ENCODE measurements at regions not wholly inside any gene's neighbourhood (a gene's known extent, or its start where the extent isn't known, plus 50 kb on each side); places are given as distances from the start of the nearest gene placed in this dataset.

DNA sequence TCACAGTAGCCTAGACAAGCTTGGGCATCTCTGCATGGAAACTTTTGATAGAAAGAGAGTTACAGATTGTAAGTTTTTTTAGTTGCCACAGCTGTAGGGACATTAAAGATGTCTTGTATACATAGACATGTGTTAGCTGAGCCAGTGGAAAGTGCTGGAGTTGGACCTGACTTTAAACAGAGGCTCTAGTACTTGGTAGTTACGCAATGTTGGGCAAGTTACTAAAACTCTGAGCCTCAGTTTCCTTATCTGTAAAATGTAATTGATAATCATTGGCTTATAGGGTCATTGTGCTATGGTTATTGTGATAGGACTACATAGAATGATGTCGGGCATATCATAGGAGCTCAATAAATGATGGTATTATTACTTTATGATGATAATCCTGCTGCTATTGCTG lies 225.8 kb upstream of the CPHXL start:
- in situ Hi-C loops (cut with HindIII; ENCODE audit: low pct_unique_long_range_greater_than_20kb, low sequenced_read_pairs) (no loop called here), intact Hi-C loops (cut with micrococcal nuclease; ENCODE audit: unreplicated experiment) (no loop called here)
- H3K27ac ChIP-seq (ENCODE audit: low read length) = no peak overlapping the region
- no peak for ATAC-seq
- ChIA-PET POLR2A (no interaction called here), CTCF (no interaction called here)
- TF ChIP-seq, protein P1, sequence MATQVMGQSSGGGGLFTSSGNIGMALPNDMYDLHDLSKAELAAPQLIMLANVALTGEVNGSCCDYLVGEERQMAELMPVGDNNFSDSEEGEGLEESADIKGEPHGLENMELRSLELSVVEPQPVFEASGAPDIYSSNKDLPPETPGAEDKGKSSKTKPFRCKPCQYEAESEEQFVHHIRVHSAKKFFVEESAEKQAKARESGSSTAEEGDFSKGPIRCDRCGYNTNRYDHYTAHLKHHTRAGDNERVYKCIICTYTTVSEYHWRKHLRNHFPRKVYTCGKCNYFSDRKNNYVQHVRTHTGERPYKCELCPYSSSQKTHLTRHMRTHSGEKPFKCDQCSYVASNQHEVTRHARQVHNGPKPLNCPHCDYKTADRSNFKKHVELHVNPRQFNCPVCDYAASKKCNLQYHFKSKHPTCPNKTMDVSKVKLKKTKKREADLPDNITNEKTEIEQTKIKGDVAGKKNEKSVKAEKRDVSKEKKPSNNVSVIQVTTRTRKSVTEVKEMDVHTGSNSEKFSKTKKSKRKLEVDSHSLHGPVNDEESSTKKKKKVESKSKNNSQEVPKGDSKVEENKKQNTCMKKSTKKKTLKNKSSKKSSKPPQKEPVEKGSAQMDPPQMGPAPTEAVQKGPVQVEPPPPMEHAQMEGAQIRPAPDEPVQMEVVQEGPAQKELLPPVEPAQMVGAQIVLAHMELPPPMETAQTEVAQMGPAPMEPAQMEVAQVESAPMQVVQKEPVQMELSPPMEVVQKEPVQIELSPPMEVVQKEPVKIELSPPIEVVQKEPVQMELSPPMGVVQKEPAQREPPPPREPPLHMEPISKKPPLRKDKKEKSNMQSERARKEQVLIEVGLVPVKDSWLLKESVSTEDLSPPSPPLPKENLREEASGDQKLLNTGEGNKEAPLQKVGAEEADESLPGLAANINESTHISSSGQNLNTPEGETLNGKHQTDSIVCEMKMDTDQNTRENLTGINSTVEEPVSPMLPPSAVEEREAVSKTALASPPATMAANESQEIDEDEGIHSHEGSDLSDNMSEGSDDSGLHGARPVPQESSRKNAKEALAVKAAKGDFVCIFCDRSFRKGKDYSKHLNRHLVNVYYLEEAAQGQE (IDR thresholded peaks at IDR 0.05; ENCODE audit: insufficient read depth in 1 of 2, low read depth in 2 of 2, low read length in 1 of 2) = no peak
- TF ChIP-seq, protein P2, sequence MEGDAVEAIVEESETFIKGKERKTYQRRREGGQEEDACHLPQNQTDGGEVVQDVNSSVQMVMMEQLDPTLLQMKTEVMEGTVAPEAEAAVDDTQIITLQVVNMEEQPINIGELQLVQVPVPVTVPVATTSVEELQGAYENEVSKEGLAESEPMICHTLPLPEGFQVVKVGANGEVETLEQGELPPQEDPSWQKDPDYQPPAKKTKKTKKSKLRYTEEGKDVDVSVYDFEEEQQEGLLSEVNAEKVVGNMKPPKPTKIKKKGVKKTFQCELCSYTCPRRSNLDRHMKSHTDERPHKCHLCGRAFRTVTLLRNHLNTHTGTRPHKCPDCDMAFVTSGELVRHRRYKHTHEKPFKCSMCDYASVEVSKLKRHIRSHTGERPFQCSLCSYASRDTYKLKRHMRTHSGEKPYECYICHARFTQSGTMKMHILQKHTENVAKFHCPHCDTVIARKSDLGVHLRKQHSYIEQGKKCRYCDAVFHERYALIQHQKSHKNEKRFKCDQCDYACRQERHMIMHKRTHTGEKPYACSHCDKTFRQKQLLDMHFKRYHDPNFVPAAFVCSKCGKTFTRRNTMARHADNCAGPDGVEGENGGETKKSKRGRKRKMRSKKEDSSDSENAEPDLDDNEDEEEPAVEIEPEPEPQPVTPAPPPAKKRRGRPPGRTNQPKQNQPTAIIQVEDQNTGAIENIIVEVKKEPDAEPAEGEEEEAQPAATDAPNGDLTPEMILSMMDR (IDR thresholded peaks at IDR 0.05) = no peak
- no peak for TF ChIP-seq TCF7L2 (IDR thresholded peaks at IDR 0.05; ENCODE audit: low read depth, low read length)
- no peak for TF ChIP-seq SIN3A (IDR thresholded peaks at IDR 0.05; ENCODE audit: borderline replicate concordance, insufficient read depth, low read depth, low read length)
- TF ChIP-seq POLR2AphosphoS5 (IDR thresholded peaks at IDR 0.05; ENCODE audit: low read depth, low read length) = no peak
- no peak for DNase-seq (ENCODE audit: low read depth, low spot score)
- no peaks in the 10 kb centered on the region for H3K27me3 ChIP-seq (ENCODE audit: control insufficient read depth, insufficient read depth, low read length)
- BruUV-seq (replicated peaks) = no TSS peak
- no peaks in the 10 kb centered on the region for H3K9me3 ChIP-seq (ENCODE audit: control insufficient read depth, insufficient read depth, low read depth, low read length)
- H3K4me1 ChIP-seq (ENCODE audit: control insufficient read depth, insufficient read depth, low read length) = no peaks in the 10 kb centered on the region
- H3K36me3 ChIP-seq (ENCODE audit: control insufficient read depth, insufficient read depth, low read length) = no peaks in the 10 kb centered on the region
- H3K4me3 ChIP-seq (ENCODE audit: low read depth in 2 of 2, low read length in 2 of 2) = no peak overlapping the region

DNA sequence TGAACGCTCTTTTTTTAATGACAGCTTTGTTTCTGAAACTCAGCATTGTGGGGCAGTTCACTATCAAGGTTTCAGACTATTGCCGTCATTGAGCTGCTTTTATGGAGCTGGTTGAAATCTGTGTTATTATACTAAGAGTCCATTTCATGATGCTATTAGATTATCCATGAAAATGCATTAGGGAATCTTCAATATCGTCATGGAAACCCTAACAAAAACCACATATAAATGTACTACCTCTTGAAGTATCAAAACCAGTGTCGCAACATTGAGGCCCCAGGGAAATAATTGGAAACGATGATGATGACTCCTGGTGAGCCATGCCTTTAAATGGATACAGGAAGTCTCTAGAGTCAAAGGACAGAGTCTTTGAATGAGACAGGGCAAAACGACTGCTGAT lies 231.6 kb upstream of the CPHXL start:
- H3K4me1 ChIP-seq (ENCODE audit: control insufficient read depth, insufficient read depth, low read length) = no peaks in the 10 kb centered on the region
- no peak for DNase-seq (ENCODE audit: low read depth, low spot score)
- H3K36me3 ChIP-seq (ENCODE audit: control insufficient read depth, insufficient read depth, low read length) = no peaks in the 10 kb centered on the region
- no TSS peak for BruUV-seq (replicated peaks)
- ChIA-PET CTCF (no interaction called here), POLR2A (no interaction called here)
- no peaks in the 10 kb centered on the region for H3K27me3 ChIP-seq (ENCODE audit: control insufficient read depth, insufficient read depth, low read length)
- TF ChIP-seq POLR2AphosphoS5 (IDR thresholded peaks at IDR 0.05; ENCODE audit: low read depth, low read length) (no peak), TCF7L2 (IDR thresholded peaks at IDR 0.05; ENCODE audit: low read depth, low read length) (no peak), SIN3A (IDR thresholded peaks at IDR 0.05; ENCODE audit: borderline replicate concordance, insufficient read depth, low read depth, low read length) (no peak)
- TF ChIP-seq, protein P1 (IDR thresholded peaks at IDR 0.05; ENCODE audit: insufficient read depth in 1 of 2, low read depth in 2 of 2, low read length in 1 of 2) = no peak
- TF ChIP-seq, protein P2 (IDR thresholded peaks at IDR 0.05) = no peak
- no peak overlapping the region for H3K27ac ChIP-seq (ENCODE audit: low read length)
- H3K9me3 ChIP-seq (ENCODE audit: control insufficient read depth, insufficient read depth, low read depth, low read length) = no peaks in the 10 kb centered on the region
- intact Hi-C loops (cut with micrococcal nuclease; ENCODE audit: unreplicated experiment) (no loop called here), in situ Hi-C loops (cut with HindIII; ENCODE audit: low pct_unique_long_range_greater_than_20kb, low sequenced_read_pairs) (no loop called here)
- no peak for ATAC-seq
- no peak overlapping the region for H3K4me3 ChIP-seq (ENCODE audit: low read depth in 2 of 2, low read length in 2 of 2)
